GM21528 (cell line): ENCODE measurements at regions not wholly inside any gene's neighbourhood (a gene's known extent, or its start where the extent isn't known, plus 50 kb on each side); places are given as distances from the start of the nearest gene placed in this dataset.

Experiments used
- ATAC-seq: cut with Tn5 transposase; IDR thresholded peaks from one replicate; pipeline ENCODE4 v1.9.1; 2021; ENCODE audit warnings: mild to moderate bottlenecking, moderate library complexity; ENCODE audit not compliant: unreplicated experiment, low FRiP score

GRCh38 chr13:99828123-99828522 lies 143.4 kb downstream of the ZIC5 start:
- ATAC-seq: no peak

- no peak for ATAC-seq
Observed at GRCh38 chr13:99827011-99827772, 144.4 kb downstream of the ZIC5 start.

- no peak for ATAC-seq
Observed at GRCh38 chr13:99823961-99824360, 147.6 kb downstream of the ZIC5 start.

- no peak for ATAC-seq
Observed at GRCh38 chr13:99822820-99823219, 148.7 kb downstream of the ZIC5 start.

GRCh38 chr13:99821741-99822140 lies 149.8 kb downstream of the ZIC5 start:
- no peak for ATAC-seq

- no peak for ATAC-seq
Observed at GRCh38 chr13:99819967-99820366, 151.6 kb downstream of the ZIC5 start.

GRCh38 chr13:99816321-99816720 lies 155.2 kb downstream of the ZIC5 start:
- no peak for ATAC-seq

- no peak for ATAC-seq
Observed at GRCh38 chr13:99813336-99814095, 158.1 kb downstream of the ZIC5 start.

GRCh38 chr13:99812625-99813024 lies 158.9 kb downstream of the ZIC5 start:
- no peak for ATAC-seq

GRCh38 chr13:99811067-99811700 lies 160.4 kb downstream of the ZIC5 start:
- no peak for ATAC-seq

GRCh38 chr13:99809926-99810325 lies 161.6 kb downstream of the ZIC5 start:
- no peak for ATAC-seq

- ATAC-seq: no peak
Observed at GRCh38 chr13:99809496-99809895, 162.1 kb downstream of the ZIC5 start.

- ATAC-seq: no peak
Observed at GRCh38 chr13:99808786-99809185, 162.8 kb downstream of the ZIC5 start.

- no peak for ATAC-seq
Observed at GRCh38 chr13:99806671-99807070, 164.9 kb downstream of the ZIC5 start.

GRCh38 chr13:99805361-99805760 lies 166.2 kb downstream of the ZIC5 start:
- ATAC-seq: no peak

GRCh38 chr13:99803141-99803540 lies 168.4 kb downstream of the ZIC5 start:
- ATAC-seq: no peak

GRCh38 chr13:99802416-99802815 lies 169.2 kb downstream of the ZIC5 start:
- ATAC-seq: no peak

GRCh38 chr13:99800951-99801350 lies 170.6 kb downstream of the ZIC5 start:
- no peak for ATAC-seq

- no peak for ATAC-seq
Observed at GRCh38 chr13:99800011-99800410, 171.6 kb downstream of the ZIC5 start.

GRCh38 chr13:99798756-99799155 lies 172.8 kb downstream of the ZIC5 start:
- no peak for ATAC-seq

- ATAC-seq: no peak
Observed at GRCh38 chr13:99797691-99798090, 173.9 kb downstream of the ZIC5 start.
